SIG-M5 (cell line): ENCODE measurements at regions not wholly inside any gene's neighbourhood (a gene's known extent, or its start where the extent isn't known, plus 50 kb on each side); places are given as distances from the start of the nearest gene placed in this dataset.

Source experiments
- DNase-seq: peaks from one replicate; lab custom pipeline; 2025; lab: John Stamatoyannopoulos, UW

- DNase-seq: no peak
These were observed 368.9 kb upstream of the TMPO start for GRCh38 chr12:98146487-98146886.

- no peak for DNase-seq
These were observed 366.1 kb upstream of the TMPO start for GRCh38 chr12:98149270-98149669.

- DNase-seq: no peak
These were observed 365.6 kb upstream of the TMPO start for GRCh38 chr12:98149691-98150210.

GRCh38 chr12:98151105-98151590, 364.2 kb upstream of the TMPO start:
- DNase-seq: no peak

- DNase-seq: no peak
These were observed 363.4 kb upstream of the TMPO start for GRCh38 chr12:98151984-98152383.

- DNase-seq: no peak
These were observed 360.5 kb upstream of the TMPO start for GRCh38 chr12:98154850-98155249.

- DNase-seq: no peak
These were observed 358.7 kb upstream of the TMPO start for GRCh38 chr12:98156697-98157096.

- no peak for DNase-seq
These were observed 352.3 kb upstream of the TMPO start for GRCh38 chr12:98162906-98163678.

GRCh38 chr12:98172304-98172703, 343.1 kb upstream of the TMPO start:
- DNase-seq: no peak

- DNase-seq: no peak
These were observed 342.6 kb upstream of the TMPO start for GRCh38 chr12:98172801-98173200.

GRCh38 chr12:98173773-98174427, 341.5 kb upstream of the TMPO start:
- DNase-seq: no peak

GRCh38 chr12:98174428-98174809, 341.0 kb upstream of the TMPO start:
- DNase-seq: no peak

GRCh38 chr12:98178126-98178525, 337.3 kb upstream of the TMPO start:
- DNase-seq: no peak

GRCh38 chr12:98179151-98179550, 336.2 kb upstream of the TMPO start:
- DNase-seq: no peak

- no peak for DNase-seq
These were observed 334.8 kb upstream of the TMPO start for GRCh38 chr12:98180603-98181002.

GRCh38 chr12:98182821-98183220, 332.6 kb upstream of the TMPO start:
- no peak for DNase-seq

- no peak for DNase-seq
These were observed 329.8 kb upstream of the TMPO start for GRCh38 chr12:98185606-98186005.

- no peak for DNase-seq
These were observed 326.7 kb upstream of the TMPO start for GRCh38 chr12:98188650-98189077.

GRCh38 chr12:98194591-98194990, 320.8 kb upstream of the TMPO start:
- DNase-seq: no peak

- DNase-seq: no peak
These were observed 317.0 kb upstream of the TMPO start for GRCh38 chr12:98198261-98198982.

GRCh38 chr12:98208816-98209215, 306.6 kb upstream of the TMPO start:
- no peak for DNase-seq

- no peak for DNase-seq
These were observed 303.3 kb upstream of the TMPO start for GRCh38 chr12:98211909-98212695.
